ENCODE measurements at regions not wholly inside any gene's neighbourhood (a gene's known extent, or its start where the extent isn't known, plus 50 kb on each side); places are given as distances from the start of the nearest gene placed in this dataset.

DNA sequence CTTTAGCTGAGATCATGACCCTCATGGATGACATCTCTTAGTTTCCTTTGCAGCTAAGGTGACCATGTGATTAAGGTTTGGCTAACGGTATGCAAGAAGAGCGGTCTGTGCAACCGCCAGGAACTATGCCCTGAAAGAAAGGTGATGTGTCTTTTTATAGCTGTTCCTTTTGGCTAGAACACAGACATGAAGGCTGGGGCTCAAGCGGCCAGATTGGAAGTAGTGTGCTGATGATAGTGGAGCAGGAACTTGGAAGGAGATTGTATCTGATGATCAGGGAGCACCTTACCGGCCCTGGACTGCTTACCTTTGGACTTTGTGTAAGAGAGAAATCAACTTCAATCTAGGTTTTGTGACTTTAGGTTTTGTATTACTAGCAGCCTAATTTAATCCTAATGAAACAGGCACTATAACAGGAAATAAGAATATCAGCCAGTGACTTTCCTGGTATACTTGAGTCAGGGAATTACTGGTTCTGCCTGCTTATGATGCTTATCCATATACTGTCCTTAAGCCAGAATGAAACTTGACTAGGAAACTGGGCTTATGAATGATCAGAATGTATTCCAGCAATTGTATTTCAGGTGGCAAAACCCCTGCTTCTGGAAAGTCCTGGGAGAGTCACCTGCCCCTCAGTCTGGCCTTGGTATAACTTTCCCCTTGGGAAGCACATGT is 164.3 kb upstream of the LRIG1 start:
- DNase-seq (ENCODE audit: low spot score) = no peak
- TF ChIP-seq, protein P1, sequence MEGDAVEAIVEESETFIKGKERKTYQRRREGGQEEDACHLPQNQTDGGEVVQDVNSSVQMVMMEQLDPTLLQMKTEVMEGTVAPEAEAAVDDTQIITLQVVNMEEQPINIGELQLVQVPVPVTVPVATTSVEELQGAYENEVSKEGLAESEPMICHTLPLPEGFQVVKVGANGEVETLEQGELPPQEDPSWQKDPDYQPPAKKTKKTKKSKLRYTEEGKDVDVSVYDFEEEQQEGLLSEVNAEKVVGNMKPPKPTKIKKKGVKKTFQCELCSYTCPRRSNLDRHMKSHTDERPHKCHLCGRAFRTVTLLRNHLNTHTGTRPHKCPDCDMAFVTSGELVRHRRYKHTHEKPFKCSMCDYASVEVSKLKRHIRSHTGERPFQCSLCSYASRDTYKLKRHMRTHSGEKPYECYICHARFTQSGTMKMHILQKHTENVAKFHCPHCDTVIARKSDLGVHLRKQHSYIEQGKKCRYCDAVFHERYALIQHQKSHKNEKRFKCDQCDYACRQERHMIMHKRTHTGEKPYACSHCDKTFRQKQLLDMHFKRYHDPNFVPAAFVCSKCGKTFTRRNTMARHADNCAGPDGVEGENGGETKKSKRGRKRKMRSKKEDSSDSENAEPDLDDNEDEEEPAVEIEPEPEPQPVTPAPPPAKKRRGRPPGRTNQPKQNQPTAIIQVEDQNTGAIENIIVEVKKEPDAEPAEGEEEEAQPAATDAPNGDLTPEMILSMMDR (IDR thresholded peaks at IDR 0.05; ENCODE audit: unreplicated experiment) = no peak
- no peak overlapping the region for H3K27ac Mint-ChIP-seq (ENCODE audit: unreplicated experiment)
- no peaks in the 10 kb centered on the region for H3K4me1 Mint-ChIP-seq (ENCODE audit: unreplicated experiment)
- no peaks in the 10 kb centered on the region for H3K36me3 Mint-ChIP-seq (ENCODE audit: low read depth, unreplicated experiment)
- H3K9me3 Mint-ChIP-seq (ENCODE audit: unreplicated experiment) = no peaks in the 10 kb centered on the region
- H3K27me3 Mint-ChIP-seq (ENCODE audit: unreplicated experiment) = no peaks in the 10 kb centered on the region
- no peak overlapping the region for H3K4me3 Mint-ChIP-seq (ENCODE audit: unreplicated experiment)

DNA sequence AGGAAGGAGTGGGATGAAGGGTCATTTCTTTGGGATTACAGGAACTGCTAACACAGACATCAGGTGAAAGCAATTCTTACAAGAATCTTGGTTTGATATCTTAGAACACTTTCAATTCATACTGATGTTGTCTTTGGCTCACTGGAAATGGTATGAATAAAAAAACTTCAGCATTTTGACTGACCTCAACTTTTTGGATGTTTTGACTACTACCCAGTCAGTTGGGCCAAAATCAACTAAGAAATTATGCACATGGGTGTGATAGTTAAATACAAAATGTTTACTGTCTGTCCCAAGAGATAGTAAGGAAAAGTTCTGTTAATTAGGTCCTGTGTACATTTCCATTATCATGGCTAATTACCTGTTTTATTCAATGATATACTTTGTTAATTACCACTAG is 165.5 kb upstream of the LRIG1 start:
- Mint-ChIP-seq H3K9me3 (ENCODE audit: unreplicated experiment) (no peaks in the 10 kb centered on the region), H3K27me3 (ENCODE audit: unreplicated experiment) (no peaks in the 10 kb centered on the region), H3K4me3 (ENCODE audit: unreplicated experiment) (no peak overlapping the region), H3K27ac (ENCODE audit: unreplicated experiment) (no peak overlapping the region), H3K36me3 (ENCODE audit: low read depth, unreplicated experiment) (no peaks in the 10 kb centered on the region), H3K4me1 (ENCODE audit: unreplicated experiment) (no peaks in the 10 kb centered on the region)
- DNase-seq (ENCODE audit: low spot score) = no peak
- TF ChIP-seq, protein P1 (IDR thresholded peaks at IDR 0.05; ENCODE audit: unreplicated experiment) = no peak

DNA sequence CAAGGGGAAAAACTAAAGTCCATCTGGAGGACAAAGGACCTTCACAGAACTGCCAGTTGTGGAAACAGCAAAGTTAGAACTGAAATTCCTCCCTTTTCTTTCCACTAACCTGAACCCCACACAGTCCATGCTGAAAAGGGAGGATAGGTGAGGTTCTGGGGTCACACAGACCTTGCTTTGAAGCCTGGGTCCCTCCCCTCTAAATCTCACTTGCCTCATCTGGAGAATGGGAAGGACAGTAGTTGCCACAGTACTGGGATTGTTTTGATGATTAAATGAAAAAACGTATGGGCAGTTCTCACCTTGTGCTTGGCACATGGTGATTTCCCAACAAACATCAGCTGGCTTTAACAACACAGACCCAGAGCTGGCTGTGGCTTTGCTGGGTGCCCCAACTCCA is 166.4 kb upstream of the LRIG1 start:
- Mint-ChIP-seq H3K4me1 (ENCODE audit: unreplicated experiment) (no peaks in the 10 kb centered on the region), H3K9me3 (ENCODE audit: unreplicated experiment) (no peaks in the 10 kb centered on the region), H3K27me3 (ENCODE audit: unreplicated experiment) (no peaks in the 10 kb centered on the region), H3K27ac (ENCODE audit: unreplicated experiment) (no peak overlapping the region), H3K4me3 (ENCODE audit: unreplicated experiment) (no peak overlapping the region), H3K36me3 (ENCODE audit: low read depth, unreplicated experiment) (no peaks in the 10 kb centered on the region)
- no peak for DNase-seq (ENCODE audit: low spot score)
- TF ChIP-seq, protein P1 (IDR thresholded peaks at IDR 0.05; ENCODE audit: unreplicated experiment) = no peak

DNA sequence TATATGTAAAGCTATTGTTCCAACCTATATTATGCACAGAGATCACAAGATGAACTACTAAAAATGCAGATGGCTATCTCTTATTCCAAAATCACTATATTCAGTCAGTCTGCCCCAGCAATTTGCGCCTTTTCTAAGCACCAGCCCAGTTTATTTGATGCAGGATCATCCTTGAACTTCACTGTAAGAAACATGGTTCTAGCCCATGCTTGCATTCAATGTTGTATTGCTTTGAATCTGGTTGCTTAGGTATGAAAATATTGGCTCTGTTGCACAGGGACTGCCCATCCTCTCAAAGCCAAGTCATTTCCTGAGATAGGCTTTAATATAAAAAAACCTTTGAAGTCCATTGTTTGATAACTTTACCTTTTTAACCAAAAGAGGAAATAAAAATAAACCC is 170.5 kb upstream of the LRIG1 start:
- H3K27me3 Mint-ChIP-seq (ENCODE audit: unreplicated experiment) = no peaks in the 10 kb centered on the region
- H3K36me3 Mint-ChIP-seq (ENCODE audit: low read depth, unreplicated experiment) = no peaks in the 10 kb centered on the region
- H3K4me3 Mint-ChIP-seq (ENCODE audit: unreplicated experiment) = no peak overlapping the region
- DNase-seq (ENCODE audit: low spot score) = no peak
- no peaks in the 10 kb centered on the region for H3K9me3 Mint-ChIP-seq (ENCODE audit: unreplicated experiment)
- H3K27ac Mint-ChIP-seq (ENCODE audit: unreplicated experiment) = no peak overlapping the region
- no peaks in the 10 kb centered on the region for H3K4me1 Mint-ChIP-seq (ENCODE audit: unreplicated experiment)
- TF ChIP-seq, protein P1 (IDR thresholded peaks at IDR 0.05; ENCODE audit: unreplicated experiment) = no peak

DNA sequence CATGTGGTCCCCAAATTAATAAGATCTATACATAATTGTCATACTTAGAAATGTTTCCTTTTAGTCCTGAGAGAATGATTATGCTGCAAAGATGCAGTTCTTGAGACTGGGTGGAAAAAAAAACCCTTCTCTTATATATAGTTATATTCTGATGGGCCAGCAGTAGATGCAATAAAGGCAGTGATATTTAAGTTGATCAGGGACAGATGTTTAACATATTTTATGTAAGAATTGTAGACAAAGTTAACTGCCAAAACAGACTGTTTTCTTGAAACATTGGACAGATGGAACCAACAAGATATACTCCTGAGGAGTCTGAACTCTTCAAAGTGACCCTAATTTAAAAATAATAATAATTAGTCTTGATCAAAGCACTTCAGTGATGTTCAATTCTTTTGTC is 172.0 kb upstream of the LRIG1 start:
- no peak overlapping the region for H3K4me3 Mint-ChIP-seq (ENCODE audit: unreplicated experiment)
- no peaks in the 10 kb centered on the region for H3K36me3 Mint-ChIP-seq (ENCODE audit: low read depth, unreplicated experiment)
- DNase-seq (ENCODE audit: low spot score) = no peak
- TF ChIP-seq, protein P1 (IDR thresholded peaks at IDR 0.05; ENCODE audit: unreplicated experiment) = no peak
- H3K27ac Mint-ChIP-seq (ENCODE audit: unreplicated experiment) = no peak overlapping the region
- no peaks in the 10 kb centered on the region for H3K9me3 Mint-ChIP-seq (ENCODE audit: unreplicated experiment)
- H3K4me1 Mint-ChIP-seq (ENCODE audit: unreplicated experiment) = no peaks in the 10 kb centered on the region
- H3K27me3 Mint-ChIP-seq (ENCODE audit: unreplicated experiment) = no peaks in the 10 kb centered on the region

Measured in endothelial cell (in vitro differentiated cells).